Heart right ventricle (tissue), 16 donors: ENCODE measurements at regions not wholly inside any gene's neighbourhood (a gene's known extent, or its start where the extent isn't known, plus 50 kb on each side); places are given as distances from the start of the nearest gene placed in this dataset.

Source experiments
- ATAC-seq, 8 donors: fragments of 200-7000 bp; cut with Tn5 transposase; one replicate each; pipeline ENCODE4 v1.9.1; 2020; ENCODE audit warnings: mild to moderate bottlenecking in 8 of 8, moderate library complexity in 8 of 8, moderate number of reproducible peaks in 1 of 8
- DNase-seq, 2 donors: peaks; one replicate each; pipeline ENCODE4 v3.0.0-alpha.2; 2020
- H3K27ac ChIP-seq, 10 donors: fragments of 200-600 bp; sonication (generic) in 2 of 10; one replicate each; pipeline versions ENCODE4 v1.5.0 to v1.8.0; 2020 to 2022; ENCODE audit warnings: mild to moderate bottlenecking in 3 of 10
- H3K27me3 ChIP-seq, 7 donors: fragments of 200-600 bp; one replicate each; pipeline ENCODE4 v1.8.0; 2021 to 2022; ENCODE audit warnings: mild to moderate bottlenecking in 2 of 7
- H3K36me3 ChIP-seq, 9 donors: fragments of 200-600 bp; sonication (generic) in 1 of 9; one replicate each; pipeline versions ENCODE4 v1.5.0 to v1.8.0; 2020 to 2022; ENCODE audit warnings: mild to moderate bottlenecking in 2 of 9
- H3K4me1 ChIP-seq, 9 donors: fragments of 200-600 bp; sonication (generic) in 1 of 9; one replicate each; pipeline versions ENCODE4 v1.5.0 to v1.8.0; 2020 to 2022; ENCODE audit warnings: mild to moderate bottlenecking in 4 of 9
- H3K4me3 ChIP-seq, 10 donors: fragments of 200-600 bp; sonication (generic) in 2 of 10; one replicate each; pipeline versions ENCODE4 v1.5.0 to v1.8.0; 2020 to 2022; ENCODE audit warnings: mild to moderate bottlenecking in 7 of 10, moderate library complexity in 2 of 10
- H3K9me3 ChIP-seq, 11 donors: fragments of 200-600 bp in 10 of 11; sonication (generic) in 2 of 11; one replicate each; pipeline versions ENCODE4 v1.5.0 to v1.8.0; 2013 to 2022; ENCODE audit warnings: mild to moderate bottlenecking in 2 of 11, control low read depth in 1 of 11, moderate library complexity in 1 of 11
- WGBS, 2 donors: extraction: QIAGEN DNeasy Blood & Tissue Kit; methylation state at CpG; one replicate each; pipeline ENCODE4 v1.1.7; 2013; ENCODE audit warnings: inconsistent platforms in 1 of 2; 5-methylcytosine and 5-hydroxymethylcytosine counted together
- intact Hi-C, 10 donors: fragments of 100-400 bp; cut with DNase I; formaldehyde crosslinking; loops; one replicate each; pipeline versions ENCODE4 v1.11.1 to v1.14.2; 2022
- microRNA-seq, 2 donors: library from miRNA; unstranded; fragments of <30 nt; microRNA quantifications; one replicate each; pipeline ENCODE4 v1.2.0, GENCODE V29; 2021
- TF ChIP-seq, protein P1 (sequence below), 9 donors: fragments of 200-600 bp; sonication (generic) in 2 of 9; IDR thresholded peaks; one replicate each; pipeline versions ENCODE4 v1.5.0 to v1.8.0; 2021 to 2022; ENCODE audit warnings: antibody characterized with exemption in 9 of 9, mild to moderate bottlenecking in 5 of 9, moderate library complexity in 1 of 9
- donor health status: Arrhythmogenic right ventricular cardiomyopathy.
- donor health status: ischemic (EF 13 %, LVEDD 7.1; RV severe dilation, severe dysfunction).
- donor health status: healthy with polysubstance abuse.
- donor health status: DM: no; HTN: yes; CAD: no.
- donor health status: DM: no; HTN: no; CAD: no.
- donor health status: ischemic (EF 25% LVEDD 6.9; RV normal size, moderate dysfunction).
- donor health status: ischemic (EF 25% LVEDD 5.7; RV mildly dilated, moderate dysfunction).
- donor health status: healthy.
- donor health status: DM: yes; HTN: yes; CAD: no.
- donor health status: Ischemic cardiomyopathy.
- donor health status: ischemic (EF 35%, LVEDD 5.7; RV mildly dilated, moderate dysfunction).
- donor health status: nonischemic (EF 11% LVEDD 7.7; RV severe dilation, severe dysfunction).
- donor health status: DM: yes; HTN: yes; CAD: no.
- donor health status: PGD.
- donor health status: ischemic (EF 29% LVEDD 5.4; RV normal size, mild dysfunction).
- donor health status: nonischemic (EF 23%, LVEDD 6.1; RV moderate dilation, normal function).

DNA sequence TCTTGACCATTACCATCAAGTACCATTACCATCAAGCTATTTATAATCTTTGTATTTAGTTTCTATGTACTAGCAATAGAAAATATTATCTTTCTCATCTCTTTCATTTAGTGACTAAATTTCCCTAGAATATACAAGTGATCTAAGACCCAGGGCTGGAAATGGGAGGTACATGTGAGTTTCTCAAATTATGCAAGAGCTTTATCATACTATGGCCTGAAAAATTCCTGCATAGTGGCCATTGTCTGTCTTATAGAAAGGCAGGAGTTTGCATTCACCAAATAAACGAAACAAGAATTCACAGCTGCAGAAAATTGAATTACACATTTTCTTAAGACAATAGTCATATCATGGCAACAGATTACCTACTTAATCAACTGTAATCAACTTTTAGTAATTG, 50.7 kb upstream of the HDAC9 start:
- H3K4me3 ChIP-seq, result no peak overlapping the region
- H3K4me1 ChIP-seq, result peaks cover 0 to 14% (median 0%) of the 10 kb centered on the region in 9 donors
- DNase-seq (no peak), ATAC-seq (no peak)
- intact Hi-C loops, result loop anchor here in 1 of 10 donors (10.0 kb wide), 1 partner anchor 50 kb away; no protein-coding TSS in a partner anchor
- TF ChIP-seq, protein P1, sequence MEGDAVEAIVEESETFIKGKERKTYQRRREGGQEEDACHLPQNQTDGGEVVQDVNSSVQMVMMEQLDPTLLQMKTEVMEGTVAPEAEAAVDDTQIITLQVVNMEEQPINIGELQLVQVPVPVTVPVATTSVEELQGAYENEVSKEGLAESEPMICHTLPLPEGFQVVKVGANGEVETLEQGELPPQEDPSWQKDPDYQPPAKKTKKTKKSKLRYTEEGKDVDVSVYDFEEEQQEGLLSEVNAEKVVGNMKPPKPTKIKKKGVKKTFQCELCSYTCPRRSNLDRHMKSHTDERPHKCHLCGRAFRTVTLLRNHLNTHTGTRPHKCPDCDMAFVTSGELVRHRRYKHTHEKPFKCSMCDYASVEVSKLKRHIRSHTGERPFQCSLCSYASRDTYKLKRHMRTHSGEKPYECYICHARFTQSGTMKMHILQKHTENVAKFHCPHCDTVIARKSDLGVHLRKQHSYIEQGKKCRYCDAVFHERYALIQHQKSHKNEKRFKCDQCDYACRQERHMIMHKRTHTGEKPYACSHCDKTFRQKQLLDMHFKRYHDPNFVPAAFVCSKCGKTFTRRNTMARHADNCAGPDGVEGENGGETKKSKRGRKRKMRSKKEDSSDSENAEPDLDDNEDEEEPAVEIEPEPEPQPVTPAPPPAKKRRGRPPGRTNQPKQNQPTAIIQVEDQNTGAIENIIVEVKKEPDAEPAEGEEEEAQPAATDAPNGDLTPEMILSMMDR (IDR thresholded peaks at IDR 0.05), result no peak
- WGBS, 2 donors, result 90 to 98% methylated on average over 1 of the region's 1 CpG
- H3K36me3 ChIP-seq, result no peaks in the 10 kb centered on the region
- no peak overlapping the region for H3K27ac ChIP-seq
- no peaks in the 10 kb centered on the region for H3K27me3 ChIP-seq
- H3K9me3 ChIP-seq, result no peaks in the 10 kb centered on the region

DNA sequence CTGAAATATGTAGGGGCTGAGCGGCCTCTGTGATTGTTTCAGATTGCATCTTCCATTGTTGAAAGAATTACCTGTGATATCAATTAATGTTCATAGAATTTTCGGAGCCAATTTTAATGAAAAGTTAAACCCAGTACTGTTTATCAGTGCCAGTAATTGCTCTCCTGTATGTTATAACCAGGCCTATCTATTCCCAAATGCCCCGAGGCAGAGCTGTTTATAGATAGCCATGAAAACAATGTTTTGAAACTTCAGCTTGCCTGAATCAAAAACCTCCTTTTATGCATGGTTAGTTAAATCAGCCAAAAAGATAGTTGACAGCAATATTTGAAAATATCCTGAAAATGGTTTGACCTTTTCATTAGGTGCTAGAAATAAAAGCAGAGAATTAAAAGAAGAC, 50.1 kb upstream of the HDAC9 start:
- Histone ChIP-seq H3K4me3 (no peak overlapping the region), H3K4me1 (peaks cover 0 to 14% (median 0%) of the 10 kb centered on the region in 9 donors), H3K27me3 (no peaks in the 10 kb centered on the region), H3K27ac (peak overlapping the region in 2 of 10 donors; percentile 11 to 21), H3K9me3 (no peaks in the 10 kb centered on the region), H3K36me3 (no peaks in the 10 kb centered on the region)
- 37 to 45% methylated on average over 3 of the region's 3 CpGs for WGBS, 2 donors
- intact Hi-C loops, result loop anchor here in 1 of 10 donors (10.0 kb wide), 1 partner anchor 51 kb away; no protein-coding TSS in a partner anchor
- peak in 1 of 8 donors; percentile 41 for ATAC-seq
- TF ChIP-seq, protein P1 (IDR thresholded peaks at IDR 0.05), result no peak
- DNase-seq, result no peak

Small RNAs in the stretch of these regions (microRNA-seq; reads per million reads assigned to microRNA genes)
- gene MIR1302-6, result 0 reads per million in 2 donors
